Right lobe of liver (tissue), 6 donors: ENCODE measurements at regions not wholly inside any gene's neighbourhood (a gene's known extent, or its start where the extent isn't known, plus 50 kb on each side); places are given as distances from the start of the nearest gene placed in this dataset.

ENCODE experiments used
- ATAC-seq, 4 donors: fragments of 200-7000 bp; cut with Tn5 transposase; one replicate each; pipeline ENCODE4 v1.9.1; 2020; ENCODE audit warnings: mild to moderate bottlenecking in 4 of 4, moderate library complexity in 4 of 4
- DNase-seq, 3 donors: peaks; one replicate each; pipeline ENCODE4 v3.0.0-alpha.2; 2020
- H3K27ac ChIP-seq, 3 donors: fragments of 200-600 bp; one replicate each; pipeline ENCODE4 v1.8.0; 2022
- H3K27me3 ChIP-seq, 2 donors: fragments of 200-600 bp; one replicate each; pipeline ENCODE4 v1.8.0; 2022
- H3K36me3 ChIP-seq, 4 donors: fragments of 200-600 bp; sonication (generic) in 1 of 4; one replicate each; pipeline versions ENCODE4 v1.5.1 to v1.8.0; 2017 to 2022; ENCODE audit warnings: control low read depth in 1 of 4
- H3K4me1 ChIP-seq, 4 donors: fragments of 200-600 bp; sonication (generic) in 1 of 4; one replicate each; pipeline versions ENCODE4 v1.5.1 to v1.8.0; 2017 to 2022; ENCODE audit warnings: control low read depth in 1 of 4
- H3K4me3 ChIP-seq, 3 donors: fragments of 200-600 bp; one replicate each; pipeline ENCODE4 v1.8.0; 2022
- H3K9me3 ChIP-seq, 4 donors: fragments of 200-600 bp; sonication (generic) in 1 of 4; one replicate each; pipeline versions ENCODE4 v1.5.1 to v1.8.0; 2017 to 2022; ENCODE audit warnings: control low read depth in 1 of 4
- POLR2A ChIP-seq: fragments of 450-650 bp; IDR thresholded peaks from one replicate; pipeline ENCODE4 v1.6.1; 2017; ENCODE audit warnings: antibody characterized with exemption, mild to moderate bottlenecking
- WGBS: methylation state at CpG from one replicate; pipeline ENCODE4 v1.1.6; 2018; ENCODE audit warnings: low coverage, low lambda C conversion rate; ENCODE audit not compliant: insufficient coverage; ENCODE audit errors: missing lambda C conversion rate; 5-methylcytosine and 5-hydroxymethylcytosine counted together
- intact Hi-C, 2 donors: fragments of 100-400 bp; cut with DNase I; formaldehyde crosslinking; loops; one replicate each; pipeline versions ENCODE4 v1.11.2 to v1.14.1; 2022
- TF ChIP-seq, protein P1 (sequence below), 4 donors: fragments of 200-600 bp in 3 of 4; fragments of 450-650 bp in 1 of 4; IDR thresholded peaks; one replicate each; pipeline versions ENCODE4 v1.5.1 to v1.8.0; 2016 to 2022; ENCODE audit warnings: antibody characterized with exemption in 4 of 4, mild to moderate bottlenecking in 2 of 4
- donor health status: DM: no; HTN: yes; CAD: no.
- donor health status: DM: no; HTN: no; CAD: no.
- donor health status: DM: no; HTN: no; CAD: no.
- donor health status: DM: no; HTN: yes; CAD: no.
- donor health status: DM: no; HTN: yes; CAD: no.

DNA sequence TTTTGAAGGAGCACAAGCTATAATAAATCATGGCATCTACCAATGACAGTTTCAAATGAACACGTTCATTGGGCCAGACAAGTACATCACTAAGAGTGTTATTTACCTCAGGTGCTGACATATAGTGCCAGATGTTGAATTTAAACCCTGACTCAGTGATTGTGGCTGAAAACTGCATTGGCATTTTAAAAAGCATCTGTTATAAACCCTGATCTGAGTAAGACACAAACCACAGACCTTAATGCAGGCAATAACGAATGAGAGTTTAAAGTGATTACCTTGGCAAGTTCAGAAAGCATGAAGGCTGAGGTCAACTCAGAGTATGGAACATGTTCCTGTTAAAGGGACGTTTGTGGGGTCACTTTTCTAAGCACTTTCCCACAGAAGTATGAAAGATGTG is 865.1 kb upstream of the TMPRSS15 start:
- intact Hi-C loops: no loop called here
- no peaks in the 10 kb centered on the region for H3K4me1 ChIP-seq
- 32% methylated on average over 3 of the region's 3 CpGs for WGBS

DNA sequence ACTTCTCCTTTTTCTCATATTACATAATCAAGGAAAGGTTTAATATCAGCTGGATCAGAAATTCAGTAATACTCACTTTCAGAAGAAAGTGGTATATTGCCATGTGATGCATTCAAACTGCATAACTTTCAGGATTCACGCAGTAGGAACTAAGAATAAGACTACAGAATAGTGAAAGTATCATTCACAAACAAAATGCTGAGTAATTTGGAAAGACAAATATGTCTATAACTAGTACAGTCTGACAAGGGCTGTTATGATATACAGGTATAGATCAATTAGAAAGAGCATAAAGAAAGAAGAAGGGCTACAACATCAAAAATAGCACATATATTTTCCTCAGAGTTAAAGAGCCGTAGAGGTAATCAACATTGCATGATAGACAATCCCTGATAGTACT is 871.5 kb upstream of the TMPRSS15 start:
- Histone ChIP-seq H3K27ac (no peak overlapping the region), H3K36me3 (no peaks in the 10 kb centered on the region), H3K4me1 (no peaks in the 10 kb centered on the region), H3K9me3 (no peaks in the 10 kb centered on the region), H3K27me3 (no peaks in the 10 kb centered on the region), H3K4me3 (no peak overlapping the region)
- TF ChIP-seq POLR2A: no peak
- TF ChIP-seq, protein P1, sequence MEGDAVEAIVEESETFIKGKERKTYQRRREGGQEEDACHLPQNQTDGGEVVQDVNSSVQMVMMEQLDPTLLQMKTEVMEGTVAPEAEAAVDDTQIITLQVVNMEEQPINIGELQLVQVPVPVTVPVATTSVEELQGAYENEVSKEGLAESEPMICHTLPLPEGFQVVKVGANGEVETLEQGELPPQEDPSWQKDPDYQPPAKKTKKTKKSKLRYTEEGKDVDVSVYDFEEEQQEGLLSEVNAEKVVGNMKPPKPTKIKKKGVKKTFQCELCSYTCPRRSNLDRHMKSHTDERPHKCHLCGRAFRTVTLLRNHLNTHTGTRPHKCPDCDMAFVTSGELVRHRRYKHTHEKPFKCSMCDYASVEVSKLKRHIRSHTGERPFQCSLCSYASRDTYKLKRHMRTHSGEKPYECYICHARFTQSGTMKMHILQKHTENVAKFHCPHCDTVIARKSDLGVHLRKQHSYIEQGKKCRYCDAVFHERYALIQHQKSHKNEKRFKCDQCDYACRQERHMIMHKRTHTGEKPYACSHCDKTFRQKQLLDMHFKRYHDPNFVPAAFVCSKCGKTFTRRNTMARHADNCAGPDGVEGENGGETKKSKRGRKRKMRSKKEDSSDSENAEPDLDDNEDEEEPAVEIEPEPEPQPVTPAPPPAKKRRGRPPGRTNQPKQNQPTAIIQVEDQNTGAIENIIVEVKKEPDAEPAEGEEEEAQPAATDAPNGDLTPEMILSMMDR (IDR thresholded peaks at IDR 0.05): no peak
- 41% methylated on average over 2 of the region's 2 CpGs for WGBS
- no peak for DNase-seq
- intact Hi-C loops: no loop called here
- ATAC-seq: no peak

More for the DNA sequence above, 865.1 kb upstream of the TMPRSS15 start:
- TF ChIP-seq, protein P1 (IDR thresholded peaks at IDR 0.05): no peak
- no peak for TF ChIP-seq POLR2A
- no peak overlapping the region for H3K4me3 ChIP-seq
- H3K27ac ChIP-seq: no peak overlapping the region
- DNase-seq (no peak), ATAC-seq (no peak)
- no peaks in the 10 kb centered on the region for H3K36me3 ChIP-seq
- H3K9me3 ChIP-seq: no peaks in the 10 kb centered on the region
- H3K27me3 ChIP-seq: no peaks in the 10 kb centered on the region

DNA sequence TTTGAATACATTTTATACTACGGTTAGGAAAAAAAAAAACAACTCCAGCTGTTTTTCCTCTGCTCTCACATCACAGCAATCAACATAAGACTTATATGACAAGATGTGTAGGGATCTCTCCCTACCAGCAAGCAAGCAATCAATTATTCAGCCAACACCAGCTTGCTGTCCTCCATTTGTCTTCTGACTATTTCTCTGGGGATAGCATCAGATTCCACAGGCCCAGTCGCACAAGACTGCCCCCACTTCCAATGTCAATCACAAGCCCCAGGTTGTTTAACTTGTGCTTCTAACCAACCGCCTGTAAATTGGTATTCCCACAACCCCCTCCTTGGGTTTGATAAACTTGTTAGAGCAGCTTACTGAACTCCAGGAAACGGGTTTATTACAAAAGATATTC is 873.1 kb upstream of the TMPRSS15 start:
- H3K27me3 ChIP-seq: no peaks in the 10 kb centered on the region
- H3K27ac ChIP-seq: no peak overlapping the region
- intact Hi-C loops: no loop called here
- ATAC-seq: no peak
- H3K4me1 ChIP-seq: no peaks in the 10 kb centered on the region
- 38% methylated on average over 4 of the region's 4 CpGs for WGBS
- no peak for DNase-seq
- no peaks in the 10 kb centered on the region for H3K9me3 ChIP-seq
- no peak overlapping the region for H3K4me3 ChIP-seq
- TF ChIP-seq, protein P1 (IDR thresholded peaks at IDR 0.05): no peak
- no peak for TF ChIP-seq POLR2A
- H3K36me3 ChIP-seq: no peaks in the 10 kb centered on the region

DNA sequence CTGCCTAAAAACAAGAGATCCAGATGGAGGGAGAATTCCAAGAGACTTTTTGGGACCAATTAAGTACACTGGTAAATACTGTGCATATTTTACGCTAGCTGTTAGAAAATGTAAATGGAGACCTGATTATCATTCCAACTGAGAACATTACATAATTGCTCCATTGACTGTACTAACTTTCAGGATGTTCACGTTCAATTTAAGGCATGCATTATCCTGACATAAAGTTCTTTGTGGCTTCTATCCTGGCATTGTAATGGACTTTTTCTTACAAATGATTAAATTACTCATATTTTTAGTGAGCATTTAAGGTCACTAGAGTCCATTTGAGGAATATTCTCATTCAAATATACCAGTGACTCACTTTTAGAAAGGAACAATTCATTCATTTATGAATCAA is 883.3 kb upstream of the TMPRSS15 start:
- no peak for ATAC-seq
- Histone ChIP-seq H3K36me3 (no peaks in the 10 kb centered on the region), H3K4me1 (no peaks in the 10 kb centered on the region), H3K27ac (no peak overlapping the region), H3K4me3 (no peak overlapping the region), H3K27me3 (no peaks in the 10 kb centered on the region), H3K9me3 (no peaks in the 10 kb centered on the region)
- no peak for DNase-seq
- intact Hi-C loops: no loop called here
- 49% methylated on average over 2 of the region's 2 CpGs for WGBS
- TF ChIP-seq, protein P1 (IDR thresholded peaks at IDR 0.05): no peak
- no peak for TF ChIP-seq POLR2A

DNA sequence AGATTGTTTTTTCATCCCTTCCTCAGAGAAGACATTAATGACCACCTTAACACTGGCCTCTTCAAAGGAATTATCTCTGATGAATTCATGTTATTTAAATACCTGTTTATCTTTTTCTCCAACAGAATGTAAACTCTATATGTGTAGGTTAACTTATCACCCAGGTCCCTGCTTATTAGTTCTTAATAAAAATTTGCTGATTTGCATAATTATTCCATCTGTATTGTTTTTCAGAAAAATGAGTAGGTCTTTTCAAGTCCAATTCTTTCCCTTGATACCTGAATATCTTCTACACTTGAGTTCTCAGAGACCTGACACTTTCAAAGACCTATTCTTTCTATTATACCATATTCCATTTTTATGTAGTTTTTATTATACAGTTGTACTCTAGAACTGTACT is 886.7 kb upstream of the TMPRSS15 start:
- Histone ChIP-seq H3K27me3 (no peaks in the 10 kb centered on the region), H3K27ac (no peak overlapping the region), H3K4me3 (no peak overlapping the region), H3K9me3 (no peaks in the 10 kb centered on the region), H3K4me1 (no peaks in the 10 kb centered on the region), H3K36me3 (no peaks in the 10 kb centered on the region)
- TF ChIP-seq POLR2A: no peak
- TF ChIP-seq, protein P1 (IDR thresholded peaks at IDR 0.05): no peak
- no peak for ATAC-seq
- intact Hi-C loops: no loop called here
- DNase-seq: no peak
